Tibial nerve (tissue), 4 donors: ENCODE measurements at regions not wholly inside any gene's neighbourhood (a gene's known extent, or its start where the extent isn't known, plus 50 kb on each side); places are given as distances from the start of the nearest gene placed in this dataset.

Experiments used
- CTCF ChIP-seq, 5 experiments: fragments of 200-600 bp in 3 of 5; fragments of 450-650 bp in 2 of 5; sonication (generic) in 3 of 5; IDR thresholded peaks; one replicate each; pipeline ENCODE4 v1.5.1; 2016 to 2019; ENCODE audit warnings: antibody characterized with exemption in 5 of 5, mild to moderate bottlenecking in 3 of 5, moderate library complexity in 2 of 5
- EP300 ChIP-seq, 2 donors: sonication (generic); formaldehyde crosslinking; IDR thresholded peaks; one replicate each; pipeline ENCODE4 v1.6.1; 2017; ENCODE audit warnings: antibody characterized with exemption in 2 of 2, mild to moderate bottlenecking in 1 of 2

GRCh38 chr2:236430584-236430983, 139.0 kb upstream of the ACKR3 start:
- no peak for TF ChIP-seq CTCF (IDR thresholded peaks at IDR 0.05)
- TF ChIP-seq EP300 (IDR thresholded peaks at IDR 0.05), result no peak
